Neutrophil (primary cell): ENCODE measurements at regions not wholly inside any gene's neighbourhood (a gene's known extent, or its start where the extent isn't known, plus 50 kb on each side); places are given as distances from the start of the nearest gene placed in this dataset.

Experiments used
- H3K27ac ChIP-seq: fragments of 200-600 bp; sonication (generic); 2 replicates; pipeline ENCODE4 v1.5.1; 2016; ENCODE audit warnings: mild to moderate bottlenecking, moderate library complexity
- H3K27me3 ChIP-seq: fragments of 200-600 bp; sonication (generic); 2 replicates; pipeline ENCODE4 v1.6.0; 2016; ENCODE audit warnings: mild to moderate bottlenecking
- H3K36me3 ChIP-seq: fragments of 200-600 bp; sonication (generic); 2 replicates; pipeline ENCODE4 v1.5.1; 2017
- H3K4me1 ChIP-seq, 2 experiments: fragments of 200-600 bp in 1 of 2; sonication (generic) in 1 of 2; 1 replicate in 1 of 2; 2 replicates in 1 of 2; pipeline versions ENCODE4 v1.5.1 to v1.6.1; 2013 to 2016; ENCODE audit warnings: low read depth in 1 of 2, low read length in 1 of 2, mild to moderate bottlenecking in 1 of 2, moderate library complexity in 1 of 2; ENCODE audit not compliant: control insufficient read depth in 1 of 2, insufficient read depth in 1 of 2
- H3K4me3 ChIP-seq, 2 experiments: fragments of 200-600 bp in 1 of 2; sonication (generic) in 1 of 2; 1 replicate in 1 of 2; 2 replicates in 1 of 2; pipeline ENCODE4 v1.5.1; 2013 to 2016; ENCODE audit warnings: low read depth in 1 of 2, low read length in 1 of 2, mild to moderate bottlenecking in 1 of 2, moderate library complexity in 1 of 2
- H3K9me3 ChIP-seq: fragments of 200-600 bp; sonication (generic); 2 replicates; pipeline ENCODE4 v1.5.1; 2016
- TF ChIP-seq, protein P1 (sequence below): fragments of 200-600 bp; sonication (generic); IDR thresholded peaks from 2 replicates; pipeline ENCODE4 v1.5.1; 2016; ENCODE audit warnings: antibody characterized with exemption

DNA sequence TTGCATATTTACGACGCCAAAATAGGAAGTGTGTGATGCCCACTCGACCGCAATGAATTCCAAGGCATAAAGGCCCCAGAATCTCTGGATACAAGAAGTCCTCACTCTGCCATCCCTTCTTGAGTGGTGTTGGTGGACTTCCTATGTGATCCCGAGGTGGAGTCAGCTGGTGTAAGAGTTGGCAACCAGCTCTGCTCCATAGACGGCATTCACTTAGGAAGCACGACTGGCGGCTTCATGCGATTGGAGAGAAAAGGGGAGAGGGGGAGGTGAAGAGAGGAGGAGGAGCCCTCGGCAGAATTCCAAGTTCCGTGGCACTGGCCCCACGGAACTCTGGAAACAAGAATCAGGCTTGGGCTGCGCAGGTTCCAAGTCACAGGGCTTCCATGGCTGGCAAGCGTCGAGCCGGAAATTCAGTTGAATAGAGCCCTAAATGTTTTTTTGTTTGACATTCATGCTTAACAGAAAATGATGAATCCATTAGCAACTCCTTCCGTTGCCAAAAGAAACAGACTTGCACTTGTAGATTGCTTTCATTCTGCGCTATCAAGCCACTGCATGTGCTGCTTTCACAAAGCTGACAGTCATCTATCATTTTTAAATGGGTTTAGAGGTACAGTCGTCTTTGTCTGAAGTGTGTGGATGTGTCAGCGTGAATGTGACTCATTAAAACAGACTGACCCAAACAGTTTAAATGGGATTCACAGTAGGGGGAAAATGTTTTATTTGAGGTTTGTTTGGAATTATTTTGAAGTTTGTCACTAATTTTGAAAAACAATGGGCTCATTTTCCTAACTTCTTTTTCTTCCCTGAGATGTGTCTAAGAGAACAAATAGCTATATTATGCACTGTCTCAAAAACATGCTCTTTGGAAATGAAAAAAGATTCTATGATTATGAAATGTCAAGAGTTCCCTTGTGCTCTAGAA lies 428.3 kb upstream of the ATP11B start:
- Histone ChIP-seq H3K27me3 (no peaks in the 10 kb centered on the region), H3K4me3 (no peak overlapping the region), H3K27ac (no peak overlapping the region), H3K4me1 (no peaks in the 10 kb centered on the region), H3K36me3 (no peaks in the 10 kb centered on the region), H3K9me3 (no peaks in the 10 kb centered on the region)
- TF ChIP-seq, protein P1, sequence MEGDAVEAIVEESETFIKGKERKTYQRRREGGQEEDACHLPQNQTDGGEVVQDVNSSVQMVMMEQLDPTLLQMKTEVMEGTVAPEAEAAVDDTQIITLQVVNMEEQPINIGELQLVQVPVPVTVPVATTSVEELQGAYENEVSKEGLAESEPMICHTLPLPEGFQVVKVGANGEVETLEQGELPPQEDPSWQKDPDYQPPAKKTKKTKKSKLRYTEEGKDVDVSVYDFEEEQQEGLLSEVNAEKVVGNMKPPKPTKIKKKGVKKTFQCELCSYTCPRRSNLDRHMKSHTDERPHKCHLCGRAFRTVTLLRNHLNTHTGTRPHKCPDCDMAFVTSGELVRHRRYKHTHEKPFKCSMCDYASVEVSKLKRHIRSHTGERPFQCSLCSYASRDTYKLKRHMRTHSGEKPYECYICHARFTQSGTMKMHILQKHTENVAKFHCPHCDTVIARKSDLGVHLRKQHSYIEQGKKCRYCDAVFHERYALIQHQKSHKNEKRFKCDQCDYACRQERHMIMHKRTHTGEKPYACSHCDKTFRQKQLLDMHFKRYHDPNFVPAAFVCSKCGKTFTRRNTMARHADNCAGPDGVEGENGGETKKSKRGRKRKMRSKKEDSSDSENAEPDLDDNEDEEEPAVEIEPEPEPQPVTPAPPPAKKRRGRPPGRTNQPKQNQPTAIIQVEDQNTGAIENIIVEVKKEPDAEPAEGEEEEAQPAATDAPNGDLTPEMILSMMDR, result no peak

DNA sequence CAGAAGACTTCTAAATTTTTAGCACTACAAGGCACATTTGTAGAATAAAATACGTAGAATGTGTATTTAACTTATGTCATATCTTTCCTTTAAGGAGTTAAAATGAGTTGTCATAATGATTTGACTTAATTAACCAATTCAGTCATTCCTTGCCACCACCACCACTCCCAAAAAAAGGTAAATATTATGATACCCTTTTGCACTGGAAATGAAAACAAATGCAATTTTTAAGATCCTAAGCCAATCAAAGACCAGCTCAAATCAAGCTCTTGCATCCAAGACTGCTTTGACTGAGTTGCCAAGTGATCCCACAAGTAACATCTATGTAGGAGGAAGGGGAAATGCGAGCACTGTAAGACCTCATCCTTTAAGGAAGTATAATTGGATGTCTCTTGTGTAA lies 426.6 kb upstream of the ATP11B start:
- TF ChIP-seq, protein P1, result no peak
- no peaks in the 10 kb centered on the region for H3K9me3 ChIP-seq
- no peak overlapping the region for H3K27ac ChIP-seq
- no peaks in the 10 kb centered on the region for H3K4me1 ChIP-seq
- H3K4me3 ChIP-seq, result no peak overlapping the region
- H3K27me3 ChIP-seq, result no peaks in the 10 kb centered on the region
- no peaks in the 10 kb centered on the region for H3K36me3 ChIP-seq

GRCh38 chr3:182369861-182370260 lies 423.4 kb upstream of the ATP11B start:
- TF ChIP-seq, protein P1, result no peak
- H3K27ac ChIP-seq, result no peak overlapping the region

DNA sequence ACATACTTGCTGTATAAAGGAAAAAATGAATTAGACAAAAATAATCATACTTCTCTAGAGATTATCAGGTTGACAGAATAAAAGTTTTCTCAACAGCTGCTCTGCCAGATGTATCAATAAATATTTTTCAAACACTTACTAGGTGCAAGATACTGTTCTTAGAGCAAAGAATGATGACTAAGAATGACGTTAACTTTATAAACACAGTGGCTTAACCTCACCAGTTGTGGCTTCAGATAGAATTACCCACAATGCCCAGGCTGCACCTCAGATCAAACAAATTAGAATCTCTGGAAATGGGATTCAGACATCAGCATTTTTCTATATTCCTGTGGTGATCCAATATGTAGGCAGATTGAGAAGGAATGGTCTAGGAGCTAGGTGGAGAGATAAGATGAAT lies 422.4 kb upstream of the ATP11B start:
- H3K4me1 ChIP-seq, result no peaks in the 10 kb centered on the region
- no peak overlapping the region for H3K4me3 ChIP-seq
- TF ChIP-seq, protein P1, result no peak
- H3K9me3 ChIP-seq, result no peaks in the 10 kb centered on the region
- no peaks in the 10 kb centered on the region for H3K36me3 ChIP-seq
- H3K27me3 ChIP-seq, result no peaks in the 10 kb centered on the region
- no peak overlapping the region for H3K27ac ChIP-seq

More at GRCh38 chr3:182369861-182370260, 423.4 kb upstream of the ATP11B start:
- H3K4me1 ChIP-seq, result no peaks in the 10 kb centered on the region
- H3K9me3 ChIP-seq, result no peaks in the 10 kb centered on the region
- no peaks in the 10 kb centered on the region for H3K27me3 ChIP-seq
- H3K36me3 ChIP-seq, result no peaks in the 10 kb centered on the region
- no peak overlapping the region for H3K4me3 ChIP-seq

DNA sequence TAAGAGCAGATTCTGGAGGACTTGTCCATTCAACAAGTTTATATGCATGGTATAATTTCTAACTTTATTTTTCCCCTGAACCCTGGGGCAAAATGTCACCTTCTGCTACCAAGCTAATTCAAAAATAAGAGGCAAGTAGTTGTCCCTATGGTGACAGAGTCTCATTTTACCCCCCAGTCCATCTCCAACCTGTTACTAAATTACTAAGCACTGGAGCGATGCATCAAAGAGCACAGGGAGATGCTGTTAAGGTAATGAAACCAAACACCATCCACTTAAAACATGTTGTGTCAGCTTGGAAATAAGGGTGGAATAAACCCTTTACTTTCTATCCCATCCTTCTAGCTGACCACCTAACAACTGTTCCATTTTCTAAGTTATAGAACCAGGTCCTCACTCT lies 417.4 kb upstream of the ATP11B start:
- Histone ChIP-seq H3K4me3 (no peak overlapping the region), H3K36me3 (no peaks in the 10 kb centered on the region), H3K4me1 (no peaks in the 10 kb centered on the region), H3K9me3 (no peaks in the 10 kb centered on the region), H3K27me3 (no peaks in the 10 kb centered on the region), H3K27ac (no peak overlapping the region)
- TF ChIP-seq, protein P1, result no peak
